ENCODE measurements at regions not wholly inside any gene's neighbourhood (a gene's known extent, or its start where the extent isn't known, plus 50 kb on each side); places are given as distances from the start of the nearest gene placed in this dataset.

GRCh38 chr2:103285354-103285753, 523.5 kb downstream of the TMEM182 start:
- TF ChIP-seq CTCF (IDR thresholded peaks at IDR 0.05; ENCODE audit: low read depth, low read length, missing input control) (no peak), REST (IDR thresholded peaks at IDR 0.05) (no peak), NR2F2 (IDR thresholded peaks at IDR 0.05) (no peak), EGR1 (IDR thresholded peaks at IDR 0.05; ENCODE audit: low read depth in 2 of 2) (no peak), GABPA (IDR thresholded peaks at IDR 0.05 in 1 of 2, conservative IDR thresholded peaks at IDR 0.05 in 1 of 2) (no peak)
- TF ChIP-seq, protein P1, sequence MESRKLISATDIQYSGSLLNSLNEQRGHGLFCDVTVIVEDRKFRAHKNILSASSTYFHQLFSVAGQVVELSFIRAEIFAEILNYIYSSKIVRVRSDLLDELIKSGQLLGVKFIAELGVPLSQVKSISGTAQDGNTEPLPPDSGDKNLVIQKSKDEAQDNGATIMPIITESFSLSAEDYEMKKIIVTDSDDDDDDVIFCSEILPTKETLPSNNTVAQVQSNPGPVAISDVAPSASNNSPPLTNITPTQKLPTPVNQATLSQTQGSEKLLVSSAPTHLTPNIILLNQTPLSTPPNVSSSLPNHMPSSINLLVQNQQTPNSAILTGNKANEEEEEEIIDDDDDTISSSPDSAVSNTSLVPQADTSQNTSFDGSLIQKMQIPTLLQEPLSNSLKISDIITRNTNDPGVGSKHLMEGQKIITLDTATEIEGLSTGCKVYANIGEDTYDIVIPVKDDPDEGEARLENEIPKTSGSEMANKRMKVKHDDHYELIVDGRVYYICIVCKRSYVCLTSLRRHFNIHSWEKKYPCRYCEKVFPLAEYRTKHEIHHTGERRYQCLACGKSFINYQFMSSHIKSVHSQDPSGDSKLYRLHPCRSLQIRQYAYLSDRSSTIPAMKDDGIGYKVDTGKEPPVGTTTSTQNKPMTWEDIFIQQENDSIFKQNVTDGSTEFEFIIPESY (IDR thresholded peaks at IDR 0.05), result no peak
